ENCODE measurements at regions not wholly inside any gene's neighbourhood (a gene's known extent, or its start where the extent isn't known, plus 50 kb on each side); places are given as distances from the start of the nearest gene placed in this dataset.

DNA sequence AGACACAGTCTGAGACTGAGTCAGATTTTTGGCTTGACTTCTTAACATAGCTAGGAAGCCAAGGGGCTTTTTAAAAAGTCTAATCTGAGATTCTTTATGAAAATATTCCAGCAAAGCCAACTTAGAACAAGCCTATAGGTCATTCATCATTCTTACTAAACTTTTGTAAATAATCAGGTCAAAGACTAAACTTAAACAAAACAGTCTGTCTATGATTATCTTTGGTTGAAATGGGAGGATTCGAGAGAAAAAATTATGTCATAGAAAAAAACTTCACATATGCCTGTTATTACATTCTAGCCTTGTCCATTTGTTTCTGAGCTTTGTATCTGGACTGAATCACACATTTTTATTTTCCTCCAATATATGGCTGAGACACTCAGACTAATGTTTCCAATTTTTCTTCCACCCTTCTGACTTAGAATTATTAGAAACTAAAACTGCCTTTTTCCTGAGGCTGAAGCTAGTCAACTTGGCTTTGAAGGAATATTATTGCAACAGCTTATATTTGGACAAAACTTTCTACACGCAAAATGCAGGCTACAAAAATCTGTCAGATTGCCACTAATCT lies 83.3 kb downstream of the ETS2 start:
- no peak for DNase-seq (ENCODE audit: low read depth, low spot score)

- no peak for DNase-seq (ENCODE audit: low read depth, low spot score)
These were observed 82.0 kb downstream of the ETS2 start for GRCh38 chr21:38887749-38888148.

- no peak for DNase-seq (ENCODE audit: low read depth, low spot score)
These were observed 81.4 kb downstream of the ETS2 start for GRCh38 chr21:38887062-38887686.

- no peak for DNase-seq (ENCODE audit: low read depth, low spot score)
These were observed 80.2 kb downstream of the ETS2 start for GRCh38 chr21:38885909-38886308.

- no peak for DNase-seq (ENCODE audit: low read depth, low spot score)
These were observed 78.7 kb downstream of the ETS2 start for GRCh38 chr21:38884440-38884839.

DNA sequence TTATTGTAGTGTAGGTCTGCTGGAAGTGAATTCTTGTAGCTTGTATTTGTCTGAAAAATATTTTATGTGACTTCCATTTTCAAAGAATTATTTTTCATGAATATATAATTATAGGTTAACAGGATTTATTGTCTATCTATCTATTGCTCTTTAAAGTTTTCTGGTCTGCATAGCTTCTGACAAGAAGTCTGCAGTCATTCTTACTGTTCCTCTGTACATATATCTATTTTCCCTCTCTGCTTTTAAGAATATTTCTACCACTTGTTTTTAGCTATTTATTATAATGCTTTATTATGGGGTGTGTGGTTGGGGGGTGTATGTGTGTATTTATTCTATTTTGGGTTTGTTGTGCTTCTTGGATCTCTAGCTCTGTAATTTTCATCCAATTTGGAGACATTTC lies 77.4 kb downstream of the ETS2 start:
- DNase-seq (ENCODE audit: low read depth, low spot score), result no peak

- no peak for DNase-seq (ENCODE audit: low read depth, low spot score)
These were observed 75.4 kb downstream of the ETS2 start for GRCh38 chr21:38881131-38881530.

DNA sequence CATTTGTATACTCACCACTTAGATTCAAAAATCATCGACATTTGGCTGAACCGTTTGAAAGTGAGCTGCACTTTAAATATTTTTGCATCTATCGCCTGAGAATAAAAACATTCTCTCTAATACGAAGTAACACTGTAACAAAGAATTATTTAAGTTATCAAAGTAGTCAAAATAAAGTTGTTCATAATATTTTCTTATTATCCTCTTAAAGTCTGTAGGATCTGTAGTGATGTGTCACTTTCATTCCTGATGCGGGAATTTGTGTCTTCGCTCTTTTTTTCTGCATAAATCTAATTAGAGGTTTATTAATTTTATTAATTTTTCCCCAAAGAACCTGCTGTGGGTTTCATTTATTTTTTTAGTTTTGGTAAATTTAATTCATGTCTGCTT lies 74.8 kb downstream of the ETS2 start:
- no peak for DNase-seq (ENCODE audit: low read depth, low spot score)

- DNase-seq (ENCODE audit: low read depth, low spot score), result no peak
These were observed 74.3 kb downstream of the ETS2 start for GRCh38 chr21:38879912-38880576.

DNA sequence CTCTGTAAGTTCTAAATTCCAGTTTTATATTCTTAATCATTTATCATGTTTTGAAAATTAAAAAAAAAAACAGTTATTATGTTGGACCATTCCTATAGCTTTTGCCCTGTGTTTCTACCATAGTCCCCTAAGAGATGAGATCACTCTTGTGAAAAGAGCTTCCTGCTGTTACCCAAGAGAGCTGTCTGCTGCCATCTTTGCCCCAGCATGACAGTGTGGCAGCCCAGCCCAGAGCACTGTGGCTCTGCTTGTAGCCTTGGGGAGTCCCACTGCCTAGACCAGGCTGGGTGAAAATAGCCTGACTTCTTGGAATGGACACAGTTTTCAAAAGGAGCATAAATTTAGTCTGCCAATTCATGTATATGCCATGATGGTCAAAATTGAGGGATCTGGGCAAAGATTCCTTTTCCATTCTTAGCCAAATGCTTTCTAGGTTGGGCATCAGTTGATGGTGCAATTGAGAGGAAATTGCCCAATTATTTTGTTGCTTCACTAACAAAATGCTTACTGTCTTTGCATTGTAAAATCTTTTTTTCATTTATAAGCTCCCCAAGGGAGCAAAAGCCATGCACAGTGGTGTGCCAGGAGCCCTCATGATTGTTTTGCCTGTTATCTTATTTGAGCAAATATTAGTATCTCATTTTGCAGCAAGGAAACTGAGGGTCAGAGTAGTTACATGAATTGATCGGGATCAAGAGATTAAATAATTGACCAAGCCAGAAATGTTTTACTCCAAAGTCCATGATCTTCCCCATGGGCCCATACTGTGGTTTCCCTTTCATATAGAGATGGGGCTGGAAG lies 72.8 kb downstream of the ETS2 start:
- DNase-seq (ENCODE audit: low read depth, low spot score), result no peak

DNA sequence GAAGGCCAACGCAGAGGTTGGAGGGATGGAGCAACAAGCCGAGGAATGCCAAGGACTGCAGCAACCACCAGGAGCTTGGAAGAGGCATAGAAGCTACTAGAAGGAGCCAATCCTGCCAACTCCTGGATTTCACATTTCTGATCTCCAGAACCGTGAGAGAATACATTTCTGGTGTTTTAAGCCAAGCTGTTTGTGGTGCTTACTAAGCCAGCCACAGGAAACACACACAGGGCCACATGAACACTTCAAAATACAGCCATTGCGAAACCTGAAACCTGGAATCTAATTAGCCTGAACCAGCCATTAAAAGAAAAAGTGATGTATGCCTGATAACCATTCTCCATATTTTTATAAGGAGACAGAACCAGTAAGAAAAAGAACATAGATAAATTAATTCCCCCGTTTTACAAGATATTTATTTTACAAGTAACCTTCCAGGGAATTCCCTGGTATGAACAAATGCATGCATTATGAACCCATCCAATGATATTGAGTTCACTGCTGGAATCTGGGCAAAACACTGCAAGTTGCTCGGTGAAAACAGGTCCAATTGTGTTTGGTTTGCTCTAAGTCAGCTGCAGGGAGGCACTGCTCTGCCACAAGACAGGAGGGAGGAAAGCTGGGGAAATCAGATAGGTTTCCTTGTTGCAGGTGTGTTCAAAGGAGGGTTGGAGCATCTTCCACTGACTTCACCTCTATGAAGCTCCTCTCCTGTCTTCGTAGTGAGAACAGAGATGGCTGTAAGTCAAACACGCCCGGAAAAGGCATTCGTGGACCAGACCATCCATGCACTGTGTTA lies 70.2 kb downstream of the ETS2 start:
- no peak for DNase-seq (ENCODE audit: low read depth, low spot score)
